ENCODE measurements at regions not wholly inside any gene's neighbourhood (a gene's known extent, or its start where the extent isn't known, plus 50 kb on each side); places are given as distances from the start of the nearest gene placed in this dataset.

GRCh38 chr3:124094496-124094895 is 102.6 kb upstream of the ROPN1 start:
- TF ChIP-seq EZH2phosphoT487 (IDR thresholded peaks at IDR 0.05; ENCODE audit: low read length) (no peak), CTCF (IDR thresholded peaks at IDR 0.05; ENCODE audit: low read length) (no peak), EZH2 (optimal IDR thresholded peaks at IDR 0.05; ENCODE audit: low read depth, low read length) (no peak)
- Histone ChIP-seq H3K27me3 (replicated peaks; ENCODE audit: insufficient read depth, low read length) (no peaks in the 10 kb centered on the region), H2AFZ (ENCODE audit: low read length) (no peak overlapping the region), H3K4me2 (ENCODE audit: low read depth, low read length) (no peak overlapping the region), H3K4me3 (ENCODE audit: low read length) (no peak overlapping the region), H3F3A (ENCODE audit: insufficient read depth, low read length) (no peaks in the 10 kb centered on the region), H3K4me1 (ENCODE audit: low read length) (no peaks in the 10 kb centered on the region), H4K20me1 (ENCODE audit: insufficient read depth, low read length) (no peaks in the 10 kb centered on the region), H3K9ac (ENCODE audit: low read length) (no peak overlapping the region), H3K9me2 (replicated peaks; ENCODE audit: insufficient read depth, low read length) (no peaks in the 10 kb centered on the region), H3K9me3 (replicated peaks; ENCODE audit: insufficient read depth, low read length) (no peaks in the 10 kb centered on the region), H3K36me3 (replicated peaks; ENCODE audit: insufficient read depth, low read length) (no peaks in the 10 kb centered on the region), H3K27ac (ENCODE audit: low read length) (no peak overlapping the region), H3K79me2 (ENCODE audit: low read length) (no peaks in the 10 kb centered on the region)
- DNase-seq, result no peak

GRCh38 chr3:124097362-124098131 is 105.6 kb upstream of the ROPN1 start:
- H3K4me3 ChIP-seq (ENCODE audit: low read length), result no peak overlapping the region
- H3K79me2 ChIP-seq (ENCODE audit: low read length), result no peaks in the 10 kb centered on the region
- H2AFZ ChIP-seq (ENCODE audit: low read length), result no peak overlapping the region
- H3K36me3 ChIP-seq (replicated peaks; ENCODE audit: insufficient read depth, low read length), result no peaks in the 10 kb centered on the region
- no peak overlapping the region for H3K9ac ChIP-seq (ENCODE audit: low read length)
- TF ChIP-seq EZH2phosphoT487 (IDR thresholded peaks at IDR 0.05; ENCODE audit: low read length) (no peak), EZH2 (optimal IDR thresholded peaks at IDR 0.05; ENCODE audit: low read depth, low read length) (no peak), CTCF (IDR thresholded peaks at IDR 0.05; ENCODE audit: low read length) (no peak)
- H3K27me3 ChIP-seq (replicated peaks; ENCODE audit: insufficient read depth, low read length), result no peaks in the 10 kb centered on the region
- no peak overlapping the region for H3K4me2 ChIP-seq (ENCODE audit: low read depth, low read length)
- no peaks in the 10 kb centered on the region for H3K4me1 ChIP-seq (ENCODE audit: low read length)
- H3F3A ChIP-seq (ENCODE audit: insufficient read depth, low read length), result no peaks in the 10 kb centered on the region
- H3K9me2 ChIP-seq (replicated peaks; ENCODE audit: insufficient read depth, low read length), result no peaks in the 10 kb centered on the region
- no peaks in the 10 kb centered on the region for H4K20me1 ChIP-seq (ENCODE audit: insufficient read depth, low read length)
- no peak overlapping the region for H3K27ac ChIP-seq (ENCODE audit: low read length)
- H3K9me3 ChIP-seq (replicated peaks; ENCODE audit: insufficient read depth, low read length), result no peaks in the 10 kb centered on the region
- DNase-seq, result no peak

GRCh38 chr3:124101643-124102042 is 109.7 kb upstream of the ROPN1 start:
- H4K20me1 ChIP-seq (ENCODE audit: insufficient read depth, low read length), result no peaks in the 10 kb centered on the region
- DNase-seq, result no peak
- H3K36me3 ChIP-seq (replicated peaks; ENCODE audit: insufficient read depth, low read length), result no peaks in the 10 kb centered on the region
- no peaks in the 10 kb centered on the region for H3K27me3 ChIP-seq (replicated peaks; ENCODE audit: insufficient read depth, low read length)
- H3K4me3 ChIP-seq (ENCODE audit: low read length), result no peak overlapping the region
- no peak overlapping the region for H3K27ac ChIP-seq (ENCODE audit: low read length)
- TF ChIP-seq CTCF (IDR thresholded peaks at IDR 0.05; ENCODE audit: low read length), result no peak
- no peak overlapping the region for H2AFZ ChIP-seq (ENCODE audit: low read length)
- H3F3A ChIP-seq (ENCODE audit: insufficient read depth, low read length), result no peaks in the 10 kb centered on the region
- H3K9me3 ChIP-seq (replicated peaks; ENCODE audit: insufficient read depth, low read length), result no peaks in the 10 kb centered on the region
- no peaks in the 10 kb centered on the region for H3K9me2 ChIP-seq (replicated peaks; ENCODE audit: insufficient read depth, low read length)
- H3K4me2 ChIP-seq (ENCODE audit: low read depth, low read length), result no peak overlapping the region
- H3K9ac ChIP-seq (ENCODE audit: low read length), result no peak overlapping the region
- H3K79me2 ChIP-seq (ENCODE audit: low read length), result no peaks in the 10 kb centered on the region
- no peaks in the 10 kb centered on the region for H3K4me1 ChIP-seq (ENCODE audit: low read length)
